ENCODE measurements at regions not wholly inside any gene's neighbourhood (a gene's known extent, or its start where the extent isn't known, plus 50 kb on each side); places are given as distances from the start of the nearest gene placed in this dataset.

- no peak for TF ChIP-seq MXI1 (IDR thresholded peaks at IDR 0.05; ENCODE audit: low read depth, low read length)
- no peak for TF ChIP-seq CTCF (IDR thresholded peaks at IDR 0.05 in 2 of 3, conservative IDR thresholded peaks at IDR 0.05 in 1 of 3; ENCODE audit: insufficient read depth in 2 of 3, low read depth in 1 of 3, low read length in 3 of 3)
- no peak for TF ChIP-seq POLR2A (conservative IDR thresholded peaks at IDR 0.05)
- no peak for TF ChIP-seq NEUROD1 (IDR thresholded peaks at IDR 0.05; ENCODE audit: borderline replicate concordance, low read depth, low read length, partially characterized antibody)
- no peak for TF ChIP-seq CHD4 (IDR thresholded peaks at IDR 0.05; ENCODE audit: insufficient read depth, insufficient replicate concordance, low read depth, low read length, poor library complexity, severe bottlenecking)
- no peak for TF ChIP-seq ZBTB33 (CRISPR knock-in tag; IDR thresholded peaks at IDR 0.05)
- TF ChIP-seq CREB1 (IDR thresholded peaks at IDR 0.05): no peak
- TF ChIP-seq CREB1 (CRISPR knock-in tag; IDR thresholded peaks at IDR 0.05): no peak
- no peak for TF ChIP-seq ETV6 (IDR thresholded peaks at IDR 0.05; ENCODE audit: borderline replicate concordance in 1 of 2, low read depth in 2 of 2, low read length in 1 of 2)
- no peak for TF ChIP-seq ETV6 (CRISPR knock-in tag; IDR thresholded peaks at IDR 0.05; ENCODE audit: borderline replicate concordance)
- no peak for TF ChIP-seq FOXP4 (CRISPR knock-in tag; IDR thresholded peaks at IDR 0.05; ENCODE audit: borderline replicate concordance)
Observed at GRCh38 chr5:113678202-113678601, 164.7 kb downstream of the YTHDC2 start.
